Endothelial cell of umbilical vein (primary cell): ENCODE measurements at regions not wholly inside any gene's neighbourhood (a gene's known extent, or its start where the extent isn't known, plus 50 kb on each side); places are given as distances from the start of the nearest gene placed in this dataset.

Experiments
- CTCF ChIP-seq, 2 donors: IDR thresholded peaks; 1 replicate in 1 of 2; 2 replicates in 1 of 2; pipeline ENCODE4 v1.5.1; 2011; ENCODE audit warnings: low read length in 2 of 2, mild to moderate bottlenecking in 2 of 2, moderate library complexity in 2 of 2, control low read depth in 1 of 2, inconsistent platforms in 1 of 2, low read depth in 1 of 2; ENCODE audit not compliant: insufficient read depth in 1 of 2; ENCODE audit errors: extremely low read depth in 1 of 2
- GATA2 ChIP-seq: IDR thresholded peaks from 2 replicates; pipeline ENCODE4 v1.7.0; 2011; ENCODE audit warnings: low read depth, mild to moderate bottlenecking, moderate library complexity, mixed read lengths, low read length; ENCODE audit not compliant: insufficient read length, insufficient read depth
- POLR2A ChIP-seq: IDR thresholded peaks from 2 replicates; pipeline ENCODE4 v1.6.1; 2012; ENCODE audit warnings: low read depth, mild to moderate bottlenecking, control low read depth, low read length

DNA sequence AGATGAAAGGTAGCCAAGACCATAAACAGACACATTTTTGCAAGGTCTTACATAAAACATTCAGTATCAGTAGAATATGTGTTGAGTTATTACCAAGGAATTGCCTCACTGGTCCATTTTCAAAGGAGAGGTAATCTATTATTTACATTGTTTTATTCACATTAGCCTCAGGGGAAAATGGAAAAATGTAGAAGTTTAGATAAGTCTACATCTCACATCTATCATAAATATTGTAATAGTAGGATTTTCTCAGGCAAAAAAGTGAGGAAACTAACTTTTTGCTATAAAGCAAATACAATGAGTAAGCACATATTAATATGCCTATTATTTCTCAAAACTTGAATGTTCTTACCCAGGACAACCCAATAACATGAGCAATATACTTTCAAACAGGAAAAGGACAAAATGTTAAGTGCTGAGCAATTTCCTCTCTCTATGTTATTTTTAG is 184.6 kb upstream of the AGTR1 start:
- TF ChIP-seq CTCF (IDR thresholded peaks at IDR 0.05; ENCODE audit: extremely low read depth in 1 of 2, insufficient read depth in 1 of 2, low read depth in 1 of 2, low read length in 2 of 2) (no peak), POLR2A (no peak), GATA2 (no peak)
